Right lobe of liver (tissue), 6 donors: ENCODE measurements at regions not wholly inside any gene's neighbourhood (a gene's known extent, or its start where the extent isn't known, plus 50 kb on each side); places are given as distances from the start of the nearest gene placed in this dataset.
A peak's percentile ranks its signal among the peaks of the same experiment; 100 is the strongest.

Source experiments
- ATAC-seq, 4 donors: fragments of 200-7000 bp; cut with Tn5 transposase; one replicate each; pipeline ENCODE4 v1.9.1; 2020; ENCODE audit warnings: mild to moderate bottlenecking in 4 of 4, moderate library complexity in 4 of 4
- DNase-seq, 3 donors: peaks; one replicate each; pipeline ENCODE4 v3.0.0-alpha.2; 2020
- H3K27ac ChIP-seq, 3 donors: fragments of 200-600 bp; one replicate each; pipeline ENCODE4 v1.8.0; 2022
- H3K27me3 ChIP-seq, 2 donors: fragments of 200-600 bp; one replicate each; pipeline ENCODE4 v1.8.0; 2022
- H3K36me3 ChIP-seq, 4 donors: fragments of 200-600 bp; sonication (generic) in 1 of 4; one replicate each; pipeline versions ENCODE4 v1.5.1 to v1.8.0; 2017 to 2022; ENCODE audit warnings: control low read depth in 1 of 4
- H3K4me1 ChIP-seq, 4 donors: fragments of 200-600 bp; sonication (generic) in 1 of 4; one replicate each; pipeline versions ENCODE4 v1.5.1 to v1.8.0; 2017 to 2022; ENCODE audit warnings: control low read depth in 1 of 4
- H3K4me3 ChIP-seq, 3 donors: fragments of 200-600 bp; one replicate each; pipeline ENCODE4 v1.8.0; 2022
- H3K9me3 ChIP-seq, 4 donors: fragments of 200-600 bp; sonication (generic) in 1 of 4; one replicate each; pipeline versions ENCODE4 v1.5.1 to v1.8.0; 2017 to 2022; ENCODE audit warnings: control low read depth in 1 of 4
- POLR2A ChIP-seq: fragments of 450-650 bp; IDR thresholded peaks from one replicate; pipeline ENCODE4 v1.6.1; 2017; ENCODE audit warnings: antibody characterized with exemption, mild to moderate bottlenecking
- WGBS: methylation state at CpG from one replicate; pipeline ENCODE4 v1.1.6; 2018; ENCODE audit warnings: low coverage, low lambda C conversion rate; ENCODE audit not compliant: insufficient coverage; ENCODE audit errors: missing lambda C conversion rate; 5-methylcytosine and 5-hydroxymethylcytosine counted together
- intact Hi-C, 2 donors: fragments of 100-400 bp; cut with DNase I; formaldehyde crosslinking; loops; one replicate each; pipeline versions ENCODE4 v1.11.2 to v1.14.1; 2022
- TF ChIP-seq, protein P1 (sequence below), 4 donors: fragments of 200-600 bp in 3 of 4; fragments of 450-650 bp in 1 of 4; IDR thresholded peaks; one replicate each; pipeline versions ENCODE4 v1.5.1 to v1.8.0; 2016 to 2022; ENCODE audit warnings: antibody characterized with exemption in 4 of 4, mild to moderate bottlenecking in 2 of 4
- donor health status: DM: no; HTN: yes; CAD: no.
- donor health status: DM: no; HTN: no; CAD: no.
- donor health status: DM: no; HTN: no; CAD: no.
- donor health status: DM: no; HTN: yes; CAD: no.
- donor health status: DM: no; HTN: yes; CAD: no.

DNA sequence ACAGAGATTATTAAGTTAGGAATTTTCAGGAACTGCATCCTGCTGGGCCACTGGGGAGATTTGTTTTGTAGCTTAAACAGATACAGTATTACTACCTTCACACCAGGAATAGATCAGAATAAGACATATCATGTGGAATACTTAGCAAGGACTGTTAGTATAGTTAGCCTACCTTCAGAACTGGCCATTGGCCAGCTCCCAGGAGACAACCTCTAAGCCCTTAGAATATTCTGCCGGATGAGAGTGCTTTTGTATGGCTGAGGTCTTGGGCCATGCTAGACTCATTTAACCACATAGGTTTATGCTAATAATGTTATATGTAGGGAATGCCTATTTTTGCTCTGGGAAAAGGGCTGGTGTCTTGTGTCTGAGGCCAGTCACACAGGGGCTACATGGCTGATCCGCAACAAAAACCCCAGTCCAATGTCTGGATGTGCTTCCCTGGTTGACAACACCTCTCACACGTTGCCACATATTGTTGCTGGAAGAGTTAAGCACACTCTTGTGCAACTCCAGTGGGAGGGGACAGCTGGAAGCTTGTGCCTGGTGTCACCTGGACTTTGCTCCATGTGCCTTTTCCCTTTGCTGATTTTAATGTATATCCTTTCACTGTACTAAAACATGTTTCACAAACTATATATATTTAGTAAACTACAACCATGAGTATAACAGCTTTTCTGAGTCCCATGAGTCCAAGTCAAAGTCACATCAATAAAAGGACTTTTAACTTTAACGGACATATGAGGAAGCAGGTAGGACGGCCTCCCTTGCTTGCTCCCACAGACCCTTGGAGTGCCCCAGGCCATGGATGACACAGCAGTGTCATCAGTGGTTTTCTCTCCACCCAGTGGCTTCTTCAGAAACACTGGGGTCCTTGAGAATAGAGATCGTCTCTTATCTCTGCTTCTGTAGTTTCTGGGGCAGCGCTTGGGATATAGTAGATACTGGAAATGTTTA lies 118.0 kb upstream of the C3orf80 start:
- Histone ChIP-seq H3K4me3 (no peak overlapping the region), H3K36me3 (no peaks in the 10 kb centered on the region), H3K27ac (peak overlapping the region; percentile 52 to 60 (median 56)), H3K9me3 (no peaks in the 10 kb centered on the region), H3K27me3 (no peaks in the 10 kb centered on the region), H3K4me1 (peaks cover 0 to 41% (median 17%) of the 10 kb centered on the region in 4 donors)
- ATAC-seq (peak; percentile 92 to 99 (median 93)), DNase-seq (peak; percentile 67 to 84 (median 72))
- WGBS = 38% methylated on average over 7 of the region's 7 CpGs
- TF ChIP-seq, protein P1, sequence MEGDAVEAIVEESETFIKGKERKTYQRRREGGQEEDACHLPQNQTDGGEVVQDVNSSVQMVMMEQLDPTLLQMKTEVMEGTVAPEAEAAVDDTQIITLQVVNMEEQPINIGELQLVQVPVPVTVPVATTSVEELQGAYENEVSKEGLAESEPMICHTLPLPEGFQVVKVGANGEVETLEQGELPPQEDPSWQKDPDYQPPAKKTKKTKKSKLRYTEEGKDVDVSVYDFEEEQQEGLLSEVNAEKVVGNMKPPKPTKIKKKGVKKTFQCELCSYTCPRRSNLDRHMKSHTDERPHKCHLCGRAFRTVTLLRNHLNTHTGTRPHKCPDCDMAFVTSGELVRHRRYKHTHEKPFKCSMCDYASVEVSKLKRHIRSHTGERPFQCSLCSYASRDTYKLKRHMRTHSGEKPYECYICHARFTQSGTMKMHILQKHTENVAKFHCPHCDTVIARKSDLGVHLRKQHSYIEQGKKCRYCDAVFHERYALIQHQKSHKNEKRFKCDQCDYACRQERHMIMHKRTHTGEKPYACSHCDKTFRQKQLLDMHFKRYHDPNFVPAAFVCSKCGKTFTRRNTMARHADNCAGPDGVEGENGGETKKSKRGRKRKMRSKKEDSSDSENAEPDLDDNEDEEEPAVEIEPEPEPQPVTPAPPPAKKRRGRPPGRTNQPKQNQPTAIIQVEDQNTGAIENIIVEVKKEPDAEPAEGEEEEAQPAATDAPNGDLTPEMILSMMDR (IDR thresholded peaks at IDR 0.05) = no peak
- no peak for TF ChIP-seq POLR2A
- intact Hi-C loops = no loop called here

GRCh38 chr3:160108362-160108761 lies 116.9 kb upstream of the C3orf80 start:
- ATAC-seq (no peak), DNase-seq (no peak)
- Histone ChIP-seq H3K36me3 (no peaks in the 10 kb centered on the region), H3K4me3 (no peak overlapping the region), H3K27ac (no peak overlapping the region), H3K9me3 (no peaks in the 10 kb centered on the region), H3K27me3 (no peaks in the 10 kb centered on the region), H3K4me1 (peaks cover 0 to 52% (median 19%) of the 10 kb centered on the region in 4 donors)
- TF ChIP-seq, protein P1 (IDR thresholded peaks at IDR 0.05) = no peak
- no peak for TF ChIP-seq POLR2A
- intact Hi-C loops = no loop called here
- 49% methylated on average over 4 of the region's 4 CpGs for WGBS

DNA sequence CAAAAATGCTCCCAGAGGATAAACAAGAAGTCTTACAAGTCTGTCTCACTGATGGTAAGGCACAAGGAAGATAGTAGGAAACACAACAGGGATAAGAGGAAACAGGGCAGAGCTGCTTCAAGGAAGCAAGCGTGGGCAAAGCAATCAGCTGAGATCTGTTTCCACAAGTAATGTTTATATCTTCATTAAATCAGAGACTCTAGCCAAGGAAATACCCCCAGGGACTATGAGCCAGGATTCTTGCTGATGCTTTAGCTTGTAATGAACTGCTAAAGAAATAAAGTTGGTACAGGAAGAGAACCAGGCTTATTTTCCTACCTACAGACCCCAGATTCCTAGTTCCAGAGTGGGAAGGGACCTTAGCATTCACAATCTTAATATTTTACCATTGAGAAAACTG lies 112.7 kb upstream of the C3orf80 start:
- no peak for DNase-seq
- TF ChIP-seq, protein P1 (IDR thresholded peaks at IDR 0.05) = no peak
- H3K4me1 ChIP-seq = peaks cover 0 to 40% (median 13%) of the 10 kb centered on the region in 4 donors
- intact Hi-C loops = no loop called here
- H3K9me3 ChIP-seq = no peaks in the 10 kb centered on the region
- H3K36me3 ChIP-seq = no peaks in the 10 kb centered on the region
- H3K27ac ChIP-seq = no peak overlapping the region
- 50% methylated on average over 1 of the region's 1 CpG for WGBS
- no peak overlapping the region for H3K4me3 ChIP-seq
- no peak for ATAC-seq
- H3K27me3 ChIP-seq = no peaks in the 10 kb centered on the region

GRCh38 chr3:160112996-160113395 lies 112.2 kb upstream of the C3orf80 start:
- WGBS = 55% methylated on average over 4 of the region's 4 CpGs
- H3K36me3 ChIP-seq = no peaks in the 10 kb centered on the region
- DNase-seq = no peak
- peak in 3 of 4 donors; percentile 13 to 47 (median 36) for ATAC-seq
- H3K27ac ChIP-seq = no peak overlapping the region
- H3K4me1 ChIP-seq = peaks cover 0 to 34% (median 10%) of the 10 kb centered on the region in 4 donors
- TF ChIP-seq POLR2A = no peak
- TF ChIP-seq, protein P1 (IDR thresholded peaks at IDR 0.05) = no peak
- no peaks in the 10 kb centered on the region for H3K27me3 ChIP-seq
- no peak overlapping the region for H3K4me3 ChIP-seq
- H3K9me3 ChIP-seq = no peaks in the 10 kb centered on the region
- intact Hi-C loops = no loop called here
